Dedifferentiated amniotic fluid mesenchymal stem cell (primary cell): ENCODE measurements at regions not wholly inside any gene's neighbourhood (a gene's known extent, or its start where the extent isn't known, plus 50 kb on each side); places are given as distances from the start of the nearest gene placed in this dataset.

Experiments
- DNase-seq: peaks from one replicate; pipeline ENCODE4 v3.0.0-alpha.2; 2016; ENCODE audit errors: extremely low spot score

GRCh38 chr16:88320947-88321634 is 61.7 kb upstream of the ZNF469 start:
- DNase-seq: no peak

GRCh38 chr16:88321635-88322499 is 60.9 kb upstream of the ZNF469 start:
- DNase-seq: no peak

GRCh38 chr16:88322500-88322970 is 60.2 kb upstream of the ZNF469 start:
- DNase-seq: no peak

- no peak for DNase-seq
These were observed 59.7 kb upstream of the ZNF469 start for GRCh38 chr16:88323041-88323440.

- DNase-seq: no peak
These were observed 59.0 kb upstream of the ZNF469 start for GRCh38 chr16:88323546-88324330.

- DNase-seq: no peak
These were observed 57.5 kb upstream of the ZNF469 start for GRCh38 chr16:88325087-88325750.

- no peak for DNase-seq
These were observed 56.8 kb upstream of the ZNF469 start for GRCh38 chr16:88325976-88326375.

- DNase-seq: no peak
These were observed 55.9 kb upstream of the ZNF469 start for GRCh38 chr16:88326611-88327485.

DNA sequence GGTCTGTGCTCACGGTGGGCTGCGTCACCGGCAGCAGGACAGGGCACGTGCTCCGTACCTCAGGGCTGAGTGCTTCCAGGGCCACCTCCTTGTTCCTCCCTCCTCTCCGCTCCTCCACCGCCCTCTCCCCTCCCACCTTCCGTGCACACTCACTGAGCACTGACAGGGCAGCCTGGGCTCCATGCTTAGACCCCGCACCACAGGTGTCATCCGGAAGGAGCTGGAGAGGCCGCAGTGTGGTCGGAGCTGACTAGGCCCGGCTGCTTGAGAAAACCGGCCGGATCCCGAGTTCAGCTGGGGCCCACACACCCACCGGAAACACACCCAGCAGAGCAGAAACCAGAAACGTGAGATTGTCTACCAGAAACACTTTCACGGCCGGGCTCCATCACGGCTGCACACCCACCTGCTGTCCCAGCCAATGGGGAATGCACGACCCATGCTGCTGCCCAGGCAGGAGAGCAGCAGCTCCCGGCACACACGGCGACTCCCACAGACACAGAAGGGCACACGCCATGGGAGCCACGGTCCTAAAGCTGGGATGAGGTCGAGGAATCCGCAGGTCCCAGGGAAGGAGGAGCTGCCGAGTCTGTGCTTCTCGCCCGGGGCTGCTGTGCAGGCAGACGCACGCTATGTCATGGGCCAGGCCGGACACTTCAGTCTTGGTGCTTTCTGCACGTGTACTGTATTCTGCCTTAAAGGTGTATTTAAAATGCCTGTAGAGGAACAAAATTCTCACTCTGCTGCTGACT is 55.0 kb upstream of the ZNF469 start:
- no peak for DNase-seq

- no peak for DNase-seq
These were observed 54.3 kb upstream of the ZNF469 start for GRCh38 chr16:88328313-88328980.

DNA sequence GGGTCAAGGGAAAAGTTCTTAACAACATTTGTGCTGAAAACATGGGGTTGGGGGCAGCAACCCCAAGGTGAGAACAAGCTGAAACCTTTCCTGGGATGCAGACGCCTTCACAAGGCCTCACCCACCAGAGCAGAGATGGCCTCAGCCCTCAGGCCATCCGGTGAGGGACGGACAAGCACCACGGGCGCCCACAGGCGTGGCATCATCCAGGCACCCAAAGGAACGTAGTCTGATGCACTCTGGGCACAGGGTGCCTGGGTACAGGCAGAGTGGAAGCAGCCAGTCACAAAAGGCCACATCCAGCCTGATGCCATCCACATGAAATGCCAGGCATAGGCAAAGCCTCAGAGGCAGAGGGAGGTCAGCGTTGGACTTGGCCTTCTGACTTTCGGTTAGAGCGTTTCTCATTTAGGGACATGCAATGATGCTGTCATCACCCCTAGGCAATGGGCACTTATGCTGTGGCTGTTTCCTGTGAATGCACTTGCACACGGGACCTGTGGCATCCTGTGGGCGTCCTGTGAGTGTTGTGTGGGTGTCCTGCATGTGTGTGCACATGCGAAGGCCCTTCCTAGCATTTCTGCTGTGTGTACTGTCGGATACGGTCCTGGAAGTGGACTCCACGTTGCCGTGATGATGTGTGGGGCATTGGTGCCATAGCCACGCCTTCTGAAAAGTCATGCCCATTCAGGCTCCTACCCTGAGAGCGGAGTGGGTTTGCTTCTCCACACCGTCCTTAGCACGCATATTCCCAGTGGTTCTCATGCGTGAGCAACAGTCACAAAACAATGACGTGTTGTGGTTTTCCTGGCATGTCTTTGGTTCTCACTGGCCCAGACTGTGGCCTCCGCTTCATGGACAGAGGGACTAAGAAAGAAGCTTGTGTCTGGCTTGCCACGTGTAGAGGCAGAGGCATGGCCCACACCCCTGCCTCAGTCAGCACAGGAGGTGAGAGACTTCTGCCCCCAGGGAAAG is 52.7 kb upstream of the ZNF469 start:
- no peak for DNase-seq

- no peak for DNase-seq
These were observed 51.5 kb upstream of the ZNF469 start for GRCh38 chr16:88330971-88331890.

DNA sequence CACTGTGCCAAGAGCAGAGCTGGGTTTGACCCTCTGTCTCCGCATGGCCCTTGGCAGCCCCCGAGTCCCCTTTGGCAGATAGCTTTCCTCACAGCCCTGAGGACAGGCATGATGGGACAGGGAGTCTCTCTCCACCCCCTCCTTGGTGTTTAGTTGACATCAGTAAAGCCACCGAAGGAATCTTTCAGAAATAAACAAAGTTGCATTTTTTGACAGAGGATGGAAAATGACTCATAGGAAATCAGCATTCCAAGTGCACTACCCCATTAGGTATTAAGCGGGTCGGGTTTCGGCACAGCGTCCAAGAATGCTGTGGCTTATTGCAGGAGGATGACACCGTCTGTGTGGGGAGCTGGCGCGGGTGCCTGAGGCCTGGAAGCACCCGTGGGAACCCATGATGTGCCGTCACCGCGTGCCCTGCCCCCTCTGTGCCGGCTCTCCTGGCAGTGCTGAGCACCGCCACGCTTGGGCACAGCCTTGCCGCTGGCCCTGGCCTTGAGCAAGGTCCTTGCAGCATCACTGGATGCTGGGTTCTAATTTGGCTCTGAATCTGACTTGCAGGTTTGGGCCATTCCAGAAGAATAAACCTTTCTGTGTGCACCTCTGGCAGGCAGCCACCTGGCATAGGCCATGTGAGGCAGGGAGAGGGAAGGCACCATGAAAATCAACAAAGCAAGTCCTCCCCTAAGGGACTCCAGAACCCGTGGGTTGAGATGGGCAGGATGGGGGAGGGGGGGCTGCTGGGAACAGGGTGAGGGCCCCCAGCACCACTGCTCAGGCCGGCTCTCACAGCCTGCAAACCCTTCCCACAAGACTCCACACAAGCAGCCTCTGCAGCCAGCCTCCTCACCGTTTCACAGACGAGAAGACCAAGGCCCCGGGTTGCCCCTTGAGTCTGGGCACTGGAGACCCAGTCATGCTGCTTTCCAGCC is 50.5 kb upstream of the ZNF469 start:
- peak; percentile 100 for DNase-seq

GRCh38 chr16:88332921-88333825 is 49.6 kb upstream of the ZNF469 start:
- peak; percentile 59 for DNase-seq
